NCI-H1105 (cell line): ENCODE measurements at regions not wholly inside any gene's neighbourhood (a gene's known extent, or its start where the extent isn't known, plus 50 kb on each side); places are given as distances from the start of the nearest gene placed in this dataset.
"Not testable (repeated sequence)": the region's sequence is repeated elsewhere in the genome, so short reads cannot be mapped to it uniquely, and the experiment has no call there.

Experiments used
- DNase-seq: peaks from one replicate; lab custom pipeline; 2025; lab: John Stamatoyannopoulos, UW

- DNase-seq, result no peak
Observed at GRCh38 chr2:150850641-150851040, 363.2 kb upstream of the RND3 start.

- no peak for DNase-seq
Observed at GRCh38 chr2:150847578-150847977, 360.1 kb upstream of the RND3 start.

GRCh38 chr2:150846691-150847090 is 359.2 kb upstream of the RND3 start:
- no peak for DNase-seq

GRCh38 chr2:150832686-150833085 is 345.2 kb upstream of the RND3 start:
- no peak for DNase-seq

- no peak for DNase-seq
Observed at GRCh38 chr2:150824118-150824517, 336.7 kb upstream of the RND3 start.

- DNase-seq, result no peak
Observed at GRCh38 chr2:150817422-150817821, 330.0 kb upstream of the RND3 start.

- DNase-seq, result no peak
Observed at GRCh38 chr2:150812664-150813367, 325.3 kb upstream of the RND3 start.

- DNase-seq, result no peak
Observed at GRCh38 chr2:150812066-150812465, 324.6 kb upstream of the RND3 start.

GRCh38 chr2:150811259-150811855 is 323.9 kb upstream of the RND3 start:
- no peak for DNase-seq

GRCh38 chr2:150809103-150809502 is 321.6 kb upstream of the RND3 start:
- DNase-seq, result no peak

GRCh38 chr2:150806336-150806735 is 318.9 kb upstream of the RND3 start:
- no peak for DNase-seq

- no peak for DNase-seq
Observed at GRCh38 chr2:150803689-150804398, 316.4 kb upstream of the RND3 start.

- no peak for DNase-seq
Observed at GRCh38 chr2:150802635-150803034, 315.2 kb upstream of the RND3 start.

- DNase-seq, result not testable (repeated sequence)
Observed at GRCh38 chr2:150796236-150796635, 308.8 kb upstream of the RND3 start.

GRCh38 chr2:150792780-150793300 is 305.4 kb upstream of the RND3 start:
- no peak for DNase-seq

GRCh38 chr2:150791567-150791966 is 304.1 kb upstream of the RND3 start:
- DNase-seq, result no peak

GRCh38 chr2:150789376-150789905 is 302.0 kb upstream of the RND3 start:
- DNase-seq, result no peak

GRCh38 chr2:150788426-150789140 is 301.1 kb upstream of the RND3 start:
- no peak for DNase-seq

GRCh38 chr2:150787353-150788093 is 300.1 kb upstream of the RND3 start:
- no peak for DNase-seq

GRCh38 chr2:150784389-150784788 is 296.9 kb upstream of the RND3 start:
- no peak for DNase-seq

GRCh38 chr2:150783896-150784295 is 296.4 kb upstream of the RND3 start:
- DNase-seq, result no peak
